Osteocyte (in vitro differentiated cells): ENCODE measurements at regions not wholly inside any gene's neighbourhood (a gene's known extent, or its start where the extent isn't known, plus 50 kb on each side); places are given as distances from the start of the nearest gene placed in this dataset.

Experiments used
- DNase-seq: peaks from one replicate; pipeline ENCODE4 v3.0.0; 2021; ENCODE audit warnings: mixed read lengths; ENCODE audit not compliant: unreplicated experiment; ENCODE audit errors: extremely low spot score
- H3K27ac Mint-ChIP-seq: one replicate; pipeline ENCODE4 v1.8.0; 2021; ENCODE audit warnings: mild to moderate bottlenecking, mixed read lengths; ENCODE audit not compliant: unreplicated experiment
- H3K27me3 Mint-ChIP-seq: one replicate; pipeline ENCODE4 v1.8.0; 2021; ENCODE audit warnings: mixed read lengths; ENCODE audit not compliant: unreplicated experiment
- H3K36me3 Mint-ChIP-seq: one replicate; pipeline ENCODE4 v1.8.0; 2021; ENCODE audit warnings: mixed read lengths; ENCODE audit not compliant: unreplicated experiment
- H3K4me1 Mint-ChIP-seq: one replicate; pipeline ENCODE4 v1.8.0; 2021; ENCODE audit warnings: mixed read lengths; ENCODE audit not compliant: unreplicated experiment
- H3K4me3 Mint-ChIP-seq: one replicate; pipeline ENCODE4 v1.8.0; 2021; ENCODE audit warnings: mild to moderate bottlenecking, moderate library complexity, mixed read lengths; ENCODE audit not compliant: unreplicated experiment
- H3K9me3 Mint-ChIP-seq: one replicate; pipeline ENCODE4 v1.8.0; 2021; ENCODE audit warnings: mixed read lengths; ENCODE audit not compliant: unreplicated experiment
- TF ChIP-seq, protein P1 (sequence below): fragments of 200-600 bp; sonication (generic); IDR thresholded peaks from 2 replicates; pipeline ENCODE4 v1.5.0; 2021; ENCODE audit warnings: antibody characterized with exemption, mild to moderate bottlenecking, moderate library complexity

DNA sequence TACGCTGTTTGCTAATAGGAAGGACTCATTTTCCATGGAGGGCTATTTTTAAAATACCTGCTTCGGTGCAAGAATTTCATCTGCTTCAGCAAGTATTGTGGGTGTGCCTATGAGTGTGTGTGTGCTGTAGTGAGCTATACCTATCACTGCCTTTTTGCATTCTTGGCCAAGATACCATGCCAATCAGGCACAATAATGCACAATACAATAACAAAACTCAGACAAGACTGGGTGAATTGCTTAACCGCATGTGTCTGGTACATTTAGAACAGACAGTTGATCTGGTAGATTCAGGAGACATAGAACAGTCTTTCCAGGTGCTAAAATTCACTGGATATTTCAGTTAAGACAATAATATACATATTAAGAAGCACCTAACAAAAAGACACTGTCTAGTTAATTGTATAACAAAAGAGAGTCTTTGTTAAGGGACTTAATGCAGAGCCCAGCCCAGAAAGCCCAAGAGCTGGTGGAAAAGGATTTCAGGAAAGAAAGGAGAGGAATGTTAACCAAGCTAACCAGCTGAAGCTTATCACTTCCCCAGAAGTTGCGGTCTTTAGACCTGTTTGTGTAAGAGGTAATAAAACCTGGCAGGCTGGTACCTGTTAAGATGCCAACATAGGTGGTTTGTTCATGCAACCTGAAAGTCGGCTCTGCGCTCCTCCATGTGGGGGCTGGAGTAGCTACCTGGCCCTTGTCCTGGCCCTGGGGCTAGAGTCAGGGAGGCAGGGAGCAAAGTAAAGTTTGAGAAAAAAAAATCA lies 153.3 kb upstream of the RBMS1 start:
- TF ChIP-seq, protein P1, sequence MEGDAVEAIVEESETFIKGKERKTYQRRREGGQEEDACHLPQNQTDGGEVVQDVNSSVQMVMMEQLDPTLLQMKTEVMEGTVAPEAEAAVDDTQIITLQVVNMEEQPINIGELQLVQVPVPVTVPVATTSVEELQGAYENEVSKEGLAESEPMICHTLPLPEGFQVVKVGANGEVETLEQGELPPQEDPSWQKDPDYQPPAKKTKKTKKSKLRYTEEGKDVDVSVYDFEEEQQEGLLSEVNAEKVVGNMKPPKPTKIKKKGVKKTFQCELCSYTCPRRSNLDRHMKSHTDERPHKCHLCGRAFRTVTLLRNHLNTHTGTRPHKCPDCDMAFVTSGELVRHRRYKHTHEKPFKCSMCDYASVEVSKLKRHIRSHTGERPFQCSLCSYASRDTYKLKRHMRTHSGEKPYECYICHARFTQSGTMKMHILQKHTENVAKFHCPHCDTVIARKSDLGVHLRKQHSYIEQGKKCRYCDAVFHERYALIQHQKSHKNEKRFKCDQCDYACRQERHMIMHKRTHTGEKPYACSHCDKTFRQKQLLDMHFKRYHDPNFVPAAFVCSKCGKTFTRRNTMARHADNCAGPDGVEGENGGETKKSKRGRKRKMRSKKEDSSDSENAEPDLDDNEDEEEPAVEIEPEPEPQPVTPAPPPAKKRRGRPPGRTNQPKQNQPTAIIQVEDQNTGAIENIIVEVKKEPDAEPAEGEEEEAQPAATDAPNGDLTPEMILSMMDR: no peak
- Mint-ChIP-seq H3K36me3 (no peaks in the 10 kb centered on the region), H3K27me3 (no peaks in the 10 kb centered on the region), H3K4me1 (peaks cover 4% of the 10 kb centered on the region), H3K9me3 (no peaks in the 10 kb centered on the region), H3K4me3 (no peak overlapping the region), H3K27ac (no peak overlapping the region)
- DNase-seq: no peak

DNA sequence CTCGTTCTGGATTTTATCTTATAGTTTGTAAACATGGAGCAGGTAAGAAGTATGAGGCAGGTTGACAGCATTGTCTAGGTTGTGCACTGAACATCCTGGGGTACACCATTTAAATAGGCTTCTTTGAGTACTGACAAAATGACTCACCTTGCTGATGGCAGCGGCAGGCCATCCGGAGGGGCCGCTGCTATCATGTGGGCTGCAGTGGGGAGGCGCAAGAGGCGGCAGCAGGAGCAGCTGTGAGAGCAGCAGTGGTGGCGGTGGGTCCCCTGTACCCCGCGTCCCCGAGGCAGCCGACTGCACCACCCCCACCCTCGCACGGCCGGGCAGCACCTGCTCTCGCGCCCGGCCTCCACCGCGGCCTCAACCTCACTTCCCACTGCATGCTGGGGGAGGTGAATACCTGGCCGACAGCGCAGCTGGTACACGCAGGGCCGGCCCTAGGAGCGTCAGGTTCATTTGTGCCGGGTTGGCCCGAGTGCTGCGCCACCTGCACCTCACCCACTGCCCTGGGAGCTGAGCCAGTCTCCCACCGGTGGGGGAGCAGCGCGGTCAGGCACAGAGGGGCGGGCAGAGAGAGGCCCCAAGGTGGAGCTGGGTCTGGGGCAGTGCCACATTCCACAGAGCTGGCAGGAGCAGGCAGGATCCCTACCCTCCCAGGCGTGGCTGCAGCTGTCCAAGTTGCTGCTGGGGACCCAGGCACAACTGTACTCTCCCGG lies 154.5 kb upstream of the RBMS1 start:
- Mint-ChIP-seq H3K4me3 (no peak overlapping the region), H3K9me3 (no peaks in the 10 kb centered on the region), H3K27me3 (no peaks in the 10 kb centered on the region), H3K36me3 (no peaks in the 10 kb centered on the region), H3K4me1 (peaks cover 4% of the 10 kb centered on the region), H3K27ac (no peak overlapping the region)
- TF ChIP-seq, protein P1: no peak
- DNase-seq: no peak

DNA sequence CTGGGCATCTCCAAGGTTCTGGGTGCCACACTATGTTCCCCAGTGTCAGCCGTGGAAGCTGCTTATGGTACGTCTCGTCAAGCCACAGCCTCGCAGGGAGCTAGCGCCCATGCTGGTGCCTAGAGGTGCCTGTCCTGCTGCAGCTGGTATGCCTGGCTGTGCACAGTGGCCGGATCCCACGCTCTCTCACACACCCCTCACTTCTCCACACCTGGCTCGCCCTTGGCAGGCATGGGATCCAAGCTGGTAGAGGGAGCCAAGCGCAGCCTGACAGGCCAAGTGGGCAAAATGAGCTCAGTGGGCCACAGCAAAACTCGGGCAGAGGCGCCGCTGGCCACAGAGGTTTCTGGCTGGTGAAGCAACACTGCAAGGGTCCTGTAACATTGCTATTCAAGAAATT lies 156.1 kb upstream of the RBMS1 start:
- no peak for DNase-seq
- Mint-ChIP-seq H3K9me3 (no peaks in the 10 kb centered on the region), H3K27me3 (no peaks in the 10 kb centered on the region)

DNA sequence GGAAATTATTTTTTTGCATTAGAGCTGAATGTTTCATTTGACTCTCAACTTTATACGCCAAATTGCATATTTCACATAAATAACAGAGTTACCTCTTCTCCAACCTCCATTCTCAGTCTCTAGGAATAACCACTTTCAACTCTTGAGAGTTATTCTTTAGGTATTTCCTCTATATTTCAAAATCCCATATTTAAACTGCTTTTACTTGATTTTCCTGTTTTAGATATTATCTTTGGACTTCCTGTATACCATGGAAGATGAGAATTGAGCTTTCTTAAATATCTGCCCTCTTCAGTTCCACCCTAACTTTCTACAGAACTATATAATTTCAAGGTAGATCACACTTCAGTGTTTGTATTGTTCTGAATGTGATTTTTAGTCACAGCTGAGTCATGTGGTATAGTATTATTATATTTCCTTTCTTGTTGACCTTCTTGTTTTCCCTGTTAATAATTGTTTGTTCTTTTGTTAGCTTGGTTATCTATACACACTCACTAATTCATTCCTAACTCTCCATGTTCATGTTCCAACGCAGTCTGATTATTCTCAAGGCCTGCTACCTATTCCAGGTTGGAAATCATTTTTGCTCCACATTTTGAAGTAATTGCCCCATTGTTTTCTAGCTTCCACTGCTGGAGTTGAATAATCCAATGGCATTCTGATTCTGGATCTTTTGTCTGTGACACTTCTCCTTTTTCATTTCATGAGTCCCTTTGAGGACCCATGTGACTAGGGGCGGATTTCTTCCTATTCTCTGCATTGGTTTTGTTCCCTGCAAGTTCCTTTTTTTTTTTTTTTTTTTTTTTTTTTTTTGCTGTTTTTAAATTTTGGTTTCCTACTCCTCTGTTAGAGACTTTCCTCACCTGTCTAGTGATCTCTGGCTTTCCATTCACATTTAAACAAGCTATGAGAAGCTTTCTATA lies 156.8 kb upstream of the RBMS1 start:
- H3K27me3 Mint-ChIP-seq: no peaks in the 10 kb centered on the region
- TF ChIP-seq, protein P1: no peak
- no peak overlapping the region for H3K4me3 Mint-ChIP-seq
- H3K9me3 Mint-ChIP-seq: no peaks in the 10 kb centered on the region
- DNase-seq: no peak
- H3K36me3 Mint-ChIP-seq: no peaks in the 10 kb centered on the region
- H3K4me1 Mint-ChIP-seq: peaks cover 4% of the 10 kb centered on the region
- no peak overlapping the region for H3K27ac Mint-ChIP-seq

More for the DNA sequence above, 156.1 kb upstream of the RBMS1 start:
- H3K4me3 Mint-ChIP-seq: no peak overlapping the region
- H3K36me3 Mint-ChIP-seq: no peaks in the 10 kb centered on the region
- H3K4me1 Mint-ChIP-seq: peaks cover 4% of the 10 kb centered on the region
- TF ChIP-seq, protein P1: no peak
- no peak overlapping the region for H3K27ac Mint-ChIP-seq
